Colonic mucosa (tissue), 4 donors: ENCODE measurements at regions not wholly inside any gene's neighbourhood (a gene's known extent, or its start where the extent isn't known, plus 50 kb on each side); places are given as distances from the start of the nearest gene placed in this dataset.
"Not testable (repeated sequence)": the region's sequence is repeated elsewhere in the genome, so short reads cannot be mapped to it uniquely, and the experiment has no call there.

Source experiments
- DNase-seq: peaks from one replicate; pipeline ENCODE4 v3.0.0-alpha.2; 2020
- H3K27ac ChIP-seq: fragments of 200-600 bp; one replicate; pipeline ENCODE4 v1.8.0; 2021
- H3K27me3 ChIP-seq: fragments of 200-600 bp; one replicate; pipeline ENCODE4 v1.8.0; 2021
- H3K36me3 ChIP-seq: fragments of 200-600 bp; one replicate; pipeline ENCODE4 v1.8.0; 2021
- H3K4me1 ChIP-seq: fragments of 200-600 bp; one replicate; pipeline ENCODE4 v1.8.0; 2021; ENCODE audit warnings: mild to moderate bottlenecking
- H3K4me3 ChIP-seq: fragments of 200-600 bp; one replicate; pipeline ENCODE4 v1.8.0; 2021
- H3K9ac ChIP-seq, 2 donors: one replicate each; pipeline ENCODE4 v1.7.0; 2013; ENCODE audit warnings: control low read depth in 2 of 2, low read depth in 2 of 2, low read length in 2 of 2
- H3K9me3 ChIP-seq: fragments of 200-600 bp; one replicate; pipeline ENCODE4 v1.8.0; 2021
- CTCF ChIP-seq: fragments of 200-600 bp; IDR thresholded peaks from one replicate; pipeline ENCODE4 v1.8.0; 2022; ENCODE audit warnings: antibody characterized with exemption, mild to moderate bottlenecking
- intact Hi-C: fragments of 100-400 bp; cut with DNase I; formaldehyde crosslinking; loops from one replicate; pipeline ENCODE4 v1.14.1; 2022
- donor health status: healthy.
- donor health status: DM: no; HTN: no; CAD: no.
- donor health status: DM: no; HTN: no; CAD: no.

GRCh38 chr2:75432761-75433361 lies 127.9 kb downstream of the EVA1A start:
- H3K9me3 ChIP-seq: no peaks in the 10 kb centered on the region
- TF ChIP-seq CTCF: no peak
- DNase-seq: no peak
- H3K27me3 ChIP-seq: no peaks in the 10 kb centered on the region
- H3K4me1 ChIP-seq: no peaks in the 10 kb centered on the region
- intact Hi-C loops: no loop called here
- no peak overlapping the region for H3K4me3 ChIP-seq
- no peaks in the 10 kb centered on the region for H3K36me3 ChIP-seq
- no peak overlapping the region for H3K27ac ChIP-seq
- no peak overlapping the region for H3K9ac ChIP-seq

GRCh38 chr2:75431763-75432162 lies 129.0 kb downstream of the EVA1A start:
- no peak for TF ChIP-seq CTCF
- no peaks in the 10 kb centered on the region for H3K36me3 ChIP-seq
- no peaks in the 10 kb centered on the region for H3K27me3 ChIP-seq
- no peak overlapping the region for H3K4me3 ChIP-seq
- H3K9me3 ChIP-seq: no peaks in the 10 kb centered on the region
- no peaks in the 10 kb centered on the region for H3K4me1 ChIP-seq
- no peak overlapping the region for H3K27ac ChIP-seq
- intact Hi-C loops: no loop called here
- no peak overlapping the region for H3K9ac ChIP-seq
- DNase-seq: no peak

- H3K36me3 ChIP-seq: no peaks in the 10 kb centered on the region
- intact Hi-C loops: no loop called here
- H3K9ac ChIP-seq: no peak overlapping the region
- no peaks in the 10 kb centered on the region for H3K27me3 ChIP-seq
- no peak overlapping the region for H3K27ac ChIP-seq
- no peaks in the 10 kb centered on the region for H3K9me3 ChIP-seq
- no peak overlapping the region for H3K4me3 ChIP-seq
- no peaks in the 10 kb centered on the region for H3K4me1 ChIP-seq
- TF ChIP-seq CTCF: no peak
- no peak for DNase-seq
These were observed 129.5 kb downstream of the EVA1A start for GRCh38 chr2:75431276-75431675.

GRCh38 chr2:75430449-75430848 lies 130.3 kb downstream of the EVA1A start:
- H3K9me3 ChIP-seq, H3K9ac ChIP-seq, intact Hi-C loops, DNase-seq, H3K27me3 ChIP-seq, H3K27ac ChIP-seq, H3K4me1 ChIP-seq, H3K36me3 ChIP-seq, H3K4me3 ChIP-seq: not testable (repeated sequence)

GRCh38 chr2:75428646-75429443 lies 131.9 kb downstream of the EVA1A start:
- Histone ChIP-seq H3K27ac (no peak overlapping the region), H3K4me3 (no peak overlapping the region), H3K27me3 (no peaks in the 10 kb centered on the region), H3K4me1 (no peaks in the 10 kb centered on the region), H3K9me3 (no peaks in the 10 kb centered on the region), H3K36me3 (no peaks in the 10 kb centered on the region), H3K9ac (no peak overlapping the region)
- intact Hi-C loops: no loop called here
- no peak for TF ChIP-seq CTCF
- DNase-seq: no peak

GRCh38 chr2:75428060-75428459 lies 132.7 kb downstream of the EVA1A start:
- Histone ChIP-seq H3K4me3 (no peak overlapping the region), H3K9ac (no peak overlapping the region), H3K27ac (no peak overlapping the region), H3K36me3 (no peaks in the 10 kb centered on the region), H3K4me1 (no peaks in the 10 kb centered on the region), H3K9me3 (no peaks in the 10 kb centered on the region), H3K27me3 (no peaks in the 10 kb centered on the region)
- DNase-seq: no peak
- intact Hi-C loops: no loop called here
- TF ChIP-seq CTCF: no peak
